Kidney (tissue), 13 donors: ENCODE measurements at regions not wholly inside any gene's neighbourhood (a gene's known extent, or its start where the extent isn't known, plus 50 kb on each side); places are given as distances from the start of the nearest gene placed in this dataset.
"Not testable (repeated sequence)": the region's sequence is repeated elsewhere in the genome, so short reads cannot be mapped to it uniquely, and the experiment has no call there.

Experiments
- DNase-seq, 5 donors: peaks; one replicate each; pipeline ENCODE4 v3.0.0-alpha.2; 2013 to 2020
- FAIRE-seq: peaks from 2 replicates; lab custom pipeline; 2012; peaks lifted over from hg19 to GRCh38; lab: Jason Lieb, UNC
- H3K27ac ChIP-seq, 2 donors: one replicate each; pipeline ENCODE4 v1.7.0; 2013; ENCODE audit warnings: low read depth in 2 of 2, low read length in 2 of 2, inconsistent platforms in 1 of 2
- H3K27me3 ChIP-seq: one replicate; pipeline ENCODE4 v1.7.1; 2013; ENCODE audit warnings: low read length, inconsistent platforms; ENCODE audit not compliant: control insufficient read depth, insufficient read depth
- H3K36me3 ChIP-seq, 3 donors: one replicate each; pipeline versions ENCODE4 v1.7.0 to v1.7.1; 2013; ENCODE audit warnings: low read length in 3 of 3, control low read depth in 1 of 3, inconsistent platforms in 1 of 3; ENCODE audit not compliant: insufficient read depth in 3 of 3, control insufficient read depth in 2 of 3
- H3K4me1 ChIP-seq, 3 donors: one replicate each; pipeline versions ENCODE4 v1.7.0 to v1.7.1; 2013; ENCODE audit warnings: low read length in 3 of 3, inconsistent platforms in 1 of 3, low read depth in 1 of 3; ENCODE audit not compliant: control insufficient read depth in 2 of 3, insufficient read depth in 2 of 3
- H3K4me3 ChIP-seq, 3 donors: one replicate each; pipeline versions ENCODE4 v1.7.0 to v1.8.1; 2013; ENCODE audit warnings: low read length in 3 of 3, control low read depth in 1 of 3, inconsistent platforms in 1 of 3
- H3K9ac ChIP-seq, 3 donors: one replicate each; pipeline versions ENCODE4 v1.7.0 to v1.7.1; 2013; ENCODE audit warnings: low read length in 3 of 3, control low read depth in 1 of 3, inconsistent platforms in 1 of 3
- H3K9me3 ChIP-seq, 3 donors: one replicate each; pipeline versions ENCODE4 v1.7.0 to v1.7.1; 2013; ENCODE audit warnings: low read length in 3 of 3, control low read depth in 1 of 3, inconsistent platforms in 1 of 3; ENCODE audit not compliant: control insufficient read depth in 2 of 3, insufficient read depth in 1 of 3
- CTCF ChIP-seq: IDR thresholded peaks from 3 replicates; pipeline ENCODE4 v1.5.1; 2012; ENCODE audit warnings: mild to moderate bottlenecking, moderate library complexity, borderline replicate concordance; ENCODE audit not compliant: insufficient read depth; ENCODE audit errors: extremely low read depth
- intact Hi-C: fragments of 100-400 bp; cut with DNase I; formaldehyde crosslinking; loops from one replicate; pipeline ENCODE4 v1.11.1; 2022
- donor health status: control.
- donor health status: control.
- donor health status: control.
- donor health status: control.
- donor health status: control.
- donor health status: DM: yes; HTN: yes; CAD: no.
- donor health status: Normal renal cell carcinoma (clear cell type).

GRCh38 chr14:46137786-46138185 lies 513.8 kb downstream of the RPL10L start:
- no peak for DNase-seq
- Histone ChIP-seq H3K9ac (no peak overlapping the region), H3K27ac (no peak overlapping the region), H3K4me3 (no peak overlapping the region), H3K4me1 (no peaks in the 10 kb centered on the region), H3K27me3 (no peaks in the 10 kb centered on the region), H3K9me3 (no peaks in the 10 kb centered on the region), H3K36me3 (no peaks in the 10 kb centered on the region)
- TF ChIP-seq CTCF: no peak
- FAIRE-seq: no peak
- intact Hi-C loops: no loop called here

DNA sequence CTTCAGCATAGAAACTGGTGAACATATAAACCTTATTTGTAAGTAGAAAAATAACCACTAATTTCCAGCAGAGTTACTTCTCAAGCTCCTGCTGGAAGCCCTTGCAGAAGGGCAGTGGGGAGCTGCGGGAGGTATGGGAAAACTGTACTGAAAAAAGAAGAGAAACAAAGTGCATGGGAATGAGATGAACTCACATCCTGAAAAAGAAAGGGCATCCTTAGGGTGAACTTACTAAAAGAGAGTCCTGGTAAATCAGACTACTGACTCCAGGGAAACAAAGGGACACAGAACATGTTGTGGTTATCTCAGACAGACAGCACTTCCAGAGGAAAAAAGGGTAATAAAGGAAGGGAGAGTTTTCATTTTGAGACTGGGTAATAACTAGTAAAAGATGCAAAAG lies 515.1 kb downstream of the RPL10L start:
- no peaks in the 10 kb centered on the region for H3K27me3 ChIP-seq
- no peak overlapping the region for H3K4me3 ChIP-seq
- intact Hi-C loops: no loop called here
- H3K36me3 ChIP-seq: no peaks in the 10 kb centered on the region
- TF ChIP-seq CTCF: no peak
- H3K9ac ChIP-seq: no peak overlapping the region
- no peaks in the 10 kb centered on the region for H3K4me1 ChIP-seq
- no peak overlapping the region for H3K27ac ChIP-seq
- FAIRE-seq (no peak), DNase-seq (peak in 2 of 5 donors; percentile 1 to 6)
- no peaks in the 10 kb centered on the region for H3K9me3 ChIP-seq

- Histone ChIP-seq H3K4me3 (no peak overlapping the region), H3K27ac (no peak overlapping the region), H3K9ac (no peak overlapping the region), H3K9me3 (peaks cover 0 to 13% (median 0%) of the 10 kb centered on the region in 3 donors), H3K4me1 (no peaks in the 10 kb centered on the region), H3K27me3 (no peaks in the 10 kb centered on the region), H3K36me3 (no peaks in the 10 kb centered on the region)
- TF ChIP-seq CTCF: no peak
- FAIRE-seq (no peak), DNase-seq (peak in 1 of 5 donors; percentile 19)
- intact Hi-C loops: no loop called here
Measured at GRCh38 chr14:46108228-46108627, 543.4 kb downstream of the RPL10L start.

DNA sequence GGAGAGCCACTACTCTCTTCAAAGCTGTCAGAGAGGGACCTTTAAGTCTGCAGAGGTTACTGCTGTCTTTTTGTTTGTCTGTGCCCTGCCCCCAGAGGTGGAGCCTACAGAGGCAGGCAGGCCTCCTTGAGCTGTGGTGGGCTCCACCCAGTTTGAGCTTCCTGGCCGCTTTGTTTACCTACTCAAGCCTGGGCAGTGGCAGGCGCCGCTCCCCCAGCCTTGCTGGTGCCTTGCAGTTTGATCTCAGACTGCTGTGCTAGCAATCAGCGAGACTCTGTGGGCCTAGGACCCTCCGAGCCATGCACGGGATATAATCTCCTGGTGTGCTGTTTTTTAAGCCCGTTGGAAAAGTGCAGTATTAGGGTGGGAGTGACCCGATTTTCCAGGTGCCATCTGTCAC lies 550.7 kb downstream of the RPL10L start:
- H3K9me3 ChIP-seq, intact Hi-C loops, FAIRE-seq, H3K27me3 ChIP-seq, H3K36me3 ChIP-seq, H3K9ac ChIP-seq, H3K27ac ChIP-seq, H3K4me1 ChIP-seq, DNase-seq, H3K4me3 ChIP-seq: not testable (repeated sequence)
